SU-DHL-6 (cell line): ENCODE measurements at regions not wholly inside any gene's neighbourhood (a gene's known extent, or its start where the extent isn't known, plus 50 kb on each side); places are given as distances from the start of the nearest gene placed in this dataset.

ENCODE experiments used
- CTCF ChIP-seq: fragments of 200-600 bp; sonication (generic); IDR thresholded peaks from one replicate; pipeline ENCODE4 v1.5.1; 2017; ENCODE audit warnings: antibody characterized with exemption, mild to moderate bottlenecking, low read length, moderate library complexity; ENCODE audit not compliant: insufficient read depth, poor library complexity, severe bottlenecking
- EZH2phosphoT487 ChIP-seq: fragments of 200-600 bp; sonication (generic), shearing (Covaris generic); conservative IDR thresholded peaks from 2 replicates; pipeline ENCODE4 v1.6.1; 2018; ENCODE audit warnings: mild to moderate bottlenecking, antibody characterized with exemption, low read length, moderate library complexity, mixed read lengths

GRCh38 chr16:85180047-85180826 lies 68.0 kb upstream of the CIBAR2 start:
- no peak for TF ChIP-seq CTCF
- TF ChIP-seq EZH2phosphoT487, result no peak
